Right ventricle myocardium superior (tissue), 1 donor: ENCODE measurements at regions not wholly inside any gene's neighbourhood (a gene's known extent, or its start where the extent isn't known, plus 50 kb on each side); places are given as distances from the start of the nearest gene placed in this dataset.
A peak's percentile ranks its signal among the peaks of the same experiment; 100 is the strongest.
"Not testable (repeated sequence)": the region's sequence is repeated elsewhere in the genome, so short reads cannot be mapped to it uniquely, and the experiment has no call there.

Source experiments
- ATAC-seq: fragments of 200-7000 bp; cut with Tn5 transposase; one replicate; pipeline ENCODE4 v1.9.1; 2020; ENCODE audit warnings: mild to moderate bottlenecking; ENCODE audit not compliant: poor library complexity
- DNase-seq: peaks from one replicate; pipeline ENCODE4 v3.0.0-alpha.2; 2020
- intact Hi-C: fragments of 100-400 bp; cut with DNase I; formaldehyde crosslinking; loops from one replicate; pipeline ENCODE4 v1.11.2; 2022
- donor health status: DM: no; HTN: yes; CAD: no; lungs with severe emphysema.

GRCh38 chr14:89564286-89564957 lies 147.4 kb upstream of the FOXN3 start:
- intact Hi-C loops: no loop called here
- ATAC-seq (no peak), DNase-seq (no peak)

GRCh38 chr14:89563471-89563870 lies 146.4 kb upstream of the FOXN3 start:
- ATAC-seq: no peak
- DNase-seq: no peak
- intact Hi-C loops: no loop called here

GRCh38 chr14:89551955-89552354 lies 134.9 kb upstream of the FOXN3 start:
- ATAC-seq (peak; percentile 29), DNase-seq (no peak)
- intact Hi-C loops: no loop called here

- peak; percentile 58 for ATAC-seq
- DNase-seq: no peak
- intact Hi-C loops: no loop called here
Observed at GRCh38 chr14:89551432-89551831, 134.4 kb upstream of the FOXN3 start.

- DNase-seq (no peak), ATAC-seq (no peak)
- intact Hi-C loops: no loop called here
Observed at GRCh38 chr14:89550821-89551220, 133.8 kb upstream of the FOXN3 start.

GRCh38 chr14:89549381-89550125 lies 132.5 kb upstream of the FOXN3 start:
- intact Hi-C loops: no loop called here
- ATAC-seq (no peak), DNase-seq (no peak)

GRCh38 chr14:89547047-89547446 lies 130.0 kb upstream of the FOXN3 start:
- ATAC-seq, DNase-seq, intact Hi-C loops: not testable (repeated sequence)

- intact Hi-C loops: no loop called here
- no peak for ATAC-seq
- no peak for DNase-seq
Observed at GRCh38 chr14:89544636-89545301, 127.7 kb upstream of the FOXN3 start.

GRCh38 chr14:89543425-89543790 lies 126.4 kb upstream of the FOXN3 start:
- ATAC-seq: peak; percentile 57
- intact Hi-C loops: no loop called here
- DNase-seq: no peak

GRCh38 chr14:89542786-89543424 lies 125.9 kb upstream of the FOXN3 start:
- no peak for ATAC-seq
- no peak for DNase-seq
- intact Hi-C loops: no loop called here

- no peak for DNase-seq
- intact Hi-C loops: no loop called here
- ATAC-seq: no peak
Observed at GRCh38 chr14:89540830-89541470, 123.9 kb upstream of the FOXN3 start.

- DNase-seq (no peak), ATAC-seq (no peak)
- intact Hi-C loops: no loop called here
Observed at GRCh38 chr14:89540009-89540829, 123.2 kb upstream of the FOXN3 start.

GRCh38 chr14:89537911-89538310 lies 120.9 kb upstream of the FOXN3 start:
- intact Hi-C loops: no loop called here
- no peak for ATAC-seq
- no peak for DNase-seq

GRCh38 chr14:89534902-89535685 lies 118.1 kb upstream of the FOXN3 start:
- no peak for ATAC-seq
- DNase-seq: no peak
- intact Hi-C loops: no loop called here

- DNase-seq (no peak), ATAC-seq (no peak)
- intact Hi-C loops: no loop called here
Observed at GRCh38 chr14:89533766-89534165, 116.7 kb upstream of the FOXN3 start.

GRCh38 chr14:89533136-89533535 lies 116.1 kb upstream of the FOXN3 start:
- intact Hi-C loops: no loop called here
- no peak for ATAC-seq
- DNase-seq: no peak

- ATAC-seq (no peak), DNase-seq (no peak)
- intact Hi-C loops: no loop called here
Observed at GRCh38 chr14:89531661-89532335, 114.8 kb upstream of the FOXN3 start.
